Heart right ventricle (tissue), 16 donors: ENCODE measurements at regions not wholly inside any gene's neighbourhood (a gene's known extent, or its start where the extent isn't known, plus 50 kb on each side); places are given as distances from the start of the nearest gene placed in this dataset.

Experiments used
- ATAC-seq, 8 donors: fragments of 200-7000 bp; cut with Tn5 transposase; one replicate each; pipeline ENCODE4 v1.9.1; 2020; ENCODE audit warnings: mild to moderate bottlenecking in 8 of 8, moderate library complexity in 8 of 8, moderate number of reproducible peaks in 1 of 8
- DNase-seq, 2 donors: peaks; one replicate each; pipeline ENCODE4 v3.0.0-alpha.2; 2020
- H3K27ac ChIP-seq, 10 donors: fragments of 200-600 bp; sonication (generic) in 2 of 10; one replicate each; pipeline versions ENCODE4 v1.5.0 to v1.8.0; 2020 to 2022; ENCODE audit warnings: mild to moderate bottlenecking in 3 of 10
- H3K27me3 ChIP-seq, 7 donors: fragments of 200-600 bp; one replicate each; pipeline ENCODE4 v1.8.0; 2021 to 2022; ENCODE audit warnings: mild to moderate bottlenecking in 2 of 7
- H3K36me3 ChIP-seq, 9 donors: fragments of 200-600 bp; sonication (generic) in 1 of 9; one replicate each; pipeline versions ENCODE4 v1.5.0 to v1.8.0; 2020 to 2022; ENCODE audit warnings: mild to moderate bottlenecking in 2 of 9
- H3K4me1 ChIP-seq, 9 donors: fragments of 200-600 bp; sonication (generic) in 1 of 9; one replicate each; pipeline versions ENCODE4 v1.5.0 to v1.8.0; 2020 to 2022; ENCODE audit warnings: mild to moderate bottlenecking in 4 of 9
- H3K4me3 ChIP-seq, 10 donors: fragments of 200-600 bp; sonication (generic) in 2 of 10; one replicate each; pipeline versions ENCODE4 v1.5.0 to v1.8.0; 2020 to 2022; ENCODE audit warnings: mild to moderate bottlenecking in 7 of 10, moderate library complexity in 2 of 10
- H3K9me3 ChIP-seq, 11 donors: fragments of 200-600 bp in 10 of 11; sonication (generic) in 2 of 11; one replicate each; pipeline versions ENCODE4 v1.5.0 to v1.8.0; 2013 to 2022; ENCODE audit warnings: mild to moderate bottlenecking in 2 of 11, control low read depth in 1 of 11, moderate library complexity in 1 of 11
- CTCF ChIP-seq, 9 donors: fragments of 200-600 bp; sonication (generic) in 2 of 9; IDR thresholded peaks; one replicate each; pipeline versions ENCODE4 v1.5.0 to v1.8.0; 2021 to 2022; ENCODE audit warnings: antibody characterized with exemption in 9 of 9, mild to moderate bottlenecking in 5 of 9, moderate library complexity in 1 of 9
- whole genome bisulfite sequencing, 2 donors: extraction: QIAGEN DNeasy Blood & Tissue Kit; methylation state at CpG; one replicate each; pipeline ENCODE4 v1.1.7; 2013; ENCODE audit warnings: inconsistent platforms in 1 of 2; 5-methylcytosine and 5-hydroxymethylcytosine counted together
- intact Hi-C, 10 donors: fragments of 100-400 bp; cut with DNase I; formaldehyde crosslinking; loops; one replicate each; pipeline versions ENCODE4 v1.11.1 to v1.14.2; 2022
- donor health status: Arrhythmogenic right ventricular cardiomyopathy.
- donor health status: ischemic (EF 13 %, LVEDD 7.1; RV severe dilation, severe dysfunction).
- donor health status: healthy with polysubstance abuse.
- donor health status: DM: no; HTN: yes; CAD: no.
- donor health status: DM: no; HTN: no; CAD: no.
- donor health status: ischemic (EF 25% LVEDD 6.9; RV normal size, moderate dysfunction).
- donor health status: ischemic (EF 25% LVEDD 5.7; RV mildly dilated, moderate dysfunction).
- donor health status: healthy.
- donor health status: DM: yes; HTN: yes; CAD: no.
- donor health status: Ischemic cardiomyopathy.
- donor health status: ischemic (EF 35%, LVEDD 5.7; RV mildly dilated, moderate dysfunction).
- donor health status: nonischemic (EF 11% LVEDD 7.7; RV severe dilation, severe dysfunction).
- donor health status: DM: yes; HTN: yes; CAD: no.
- donor health status: PGD.
- donor health status: ischemic (EF 29% LVEDD 5.4; RV normal size, mild dysfunction).
- donor health status: nonischemic (EF 23%, LVEDD 6.1; RV moderate dilation, normal function).

GRCh38 chr4:131613086-131613823 lies 1535.8 kb upstream of the PCDH10 start:
- DNase-seq, result no peak
- intact Hi-C loops, result no loop called here
- Histone ChIP-seq H3K9me3 (peaks cover 0 to 5% (median 0%) of the 10 kb centered on the region in 11 donors), H3K4me3 (no peak overlapping the region), H3K27ac (no peak overlapping the region), H3K36me3 (no peaks in the 10 kb centered on the region), H3K27me3 (no peaks in the 10 kb centered on the region), H3K4me1 (no peaks in the 10 kb centered on the region)
- ATAC-seq, result no peak
- no peak for TF ChIP-seq CTCF (IDR thresholded peaks at IDR 0.05)
- 82 to 85% methylated on average over 5 of the region's 5 CpGs for WGBS, 2 donors

GRCh38 chr4:131613824-131614216 lies 1535.3 kb upstream of the PCDH10 start:
- 76 to 85% methylated on average over 1 of the region's 1 CpG for WGBS, 2 donors
- TF ChIP-seq CTCF (IDR thresholded peaks at IDR 0.05), result no peak
- H3K9me3 ChIP-seq, result peaks cover 0 to 5% (median 0%) of the 10 kb centered on the region in 11 donors
- no peak overlapping the region for H3K4me3 ChIP-seq
- no peak overlapping the region for H3K27ac ChIP-seq
- no peak for ATAC-seq
- intact Hi-C loops, result no loop called here
- no peak for DNase-seq
- H3K27me3 ChIP-seq, result no peaks in the 10 kb centered on the region
- H3K4me1 ChIP-seq, result no peaks in the 10 kb centered on the region
- H3K36me3 ChIP-seq, result no peaks in the 10 kb centered on the region

GRCh38 chr4:131632877-131633276 lies 1516.2 kb upstream of the PCDH10 start:
- Histone ChIP-seq H3K27ac (no peak overlapping the region), H3K27me3 (no peaks in the 10 kb centered on the region), H3K4me3 (no peak overlapping the region), H3K36me3 (no peaks in the 10 kb centered on the region), H3K4me1 (no peaks in the 10 kb centered on the region), H3K9me3 (peaks cover 0 to 52% (median 7%) of the 10 kb centered on the region in 11 donors)
- ATAC-seq (no peak), DNase-seq (no peak)
- intact Hi-C loops, result no loop called here
- no peak for TF ChIP-seq CTCF (IDR thresholded peaks at IDR 0.05)

- no peaks in the 10 kb centered on the region for H3K4me1 ChIP-seq
- no peaks in the 10 kb centered on the region for H3K27me3 ChIP-seq
- H3K36me3 ChIP-seq, result no peaks in the 10 kb centered on the region
- no peak for TF ChIP-seq CTCF (IDR thresholded peaks at IDR 0.05)
- no peak overlapping the region for H3K27ac ChIP-seq
- intact Hi-C loops, result no loop called here
- no peak overlapping the region for H3K4me3 ChIP-seq
- ATAC-seq (no peak), DNase-seq (no peak)
- peaks cover 0 to 61% (median 8%) of the 10 kb centered on the region in 11 donors for H3K9me3 ChIP-seq
Observed at GRCh38 chr4:131635191-131635590, 1513.9 kb upstream of the PCDH10 start.
